ENCODE measurements at regions not wholly inside any gene's neighbourhood (a gene's known extent, or its start where the extent isn't known, plus 50 kb on each side); places are given as distances from the start of the nearest gene placed in this dataset.

DNA sequence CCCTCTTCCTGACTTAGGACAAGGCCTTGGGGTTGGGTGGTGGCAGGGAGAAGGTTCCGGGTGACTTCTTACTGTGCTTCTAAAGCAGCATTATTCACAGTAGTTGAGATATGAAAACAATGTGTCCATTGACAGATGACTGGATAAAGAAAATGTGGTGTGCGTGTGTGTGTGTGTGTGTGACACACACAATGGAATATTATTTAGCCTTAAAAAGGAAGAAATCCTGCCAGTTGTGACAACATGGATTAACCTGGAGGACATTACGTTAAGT, 128.1 kb upstream of the RASGRP1 start:
- no peak for DNase-seq

DNA sequence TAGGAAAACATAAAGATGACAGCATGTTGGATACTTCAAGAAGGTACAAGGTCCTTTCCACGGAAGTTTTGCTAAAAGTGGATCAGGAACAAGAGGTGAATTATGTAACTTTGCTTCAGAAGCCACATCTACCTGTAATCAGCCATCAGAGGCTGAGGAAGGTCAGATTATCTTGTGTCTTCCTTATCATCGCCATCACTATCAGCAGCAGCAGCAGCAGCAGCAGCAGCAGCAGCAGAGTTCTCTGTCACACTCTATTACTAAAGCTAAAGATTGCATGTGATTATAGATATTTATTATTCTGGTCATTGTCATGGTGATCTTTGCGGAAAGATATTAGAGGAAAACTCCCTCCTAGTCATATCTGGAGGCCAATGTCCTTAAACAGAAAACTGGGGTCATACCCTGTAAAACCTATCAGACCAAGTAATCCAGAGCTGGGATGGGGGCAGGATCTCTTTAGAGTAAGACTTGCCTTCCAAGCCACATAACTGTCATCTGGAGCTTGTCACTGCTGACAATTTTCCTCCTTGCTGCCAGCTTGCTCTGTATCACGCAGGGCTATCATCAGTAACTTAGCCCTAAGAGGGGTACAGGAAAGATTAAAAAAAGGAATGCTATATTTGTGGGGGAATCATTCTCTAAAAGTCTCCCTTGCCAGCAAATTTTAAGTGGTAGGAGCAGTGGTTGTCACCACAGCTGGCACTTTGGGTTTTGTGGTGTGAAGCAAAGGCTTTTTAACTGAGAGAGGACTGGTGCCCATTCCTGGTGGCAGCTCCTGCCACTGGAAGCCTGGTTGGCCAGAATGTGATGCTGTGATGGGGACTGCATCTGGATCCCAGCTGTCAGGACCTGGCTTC, 130.9 kb upstream of the RASGRP1 start:
- DNase-seq, result no peak

DNA sequence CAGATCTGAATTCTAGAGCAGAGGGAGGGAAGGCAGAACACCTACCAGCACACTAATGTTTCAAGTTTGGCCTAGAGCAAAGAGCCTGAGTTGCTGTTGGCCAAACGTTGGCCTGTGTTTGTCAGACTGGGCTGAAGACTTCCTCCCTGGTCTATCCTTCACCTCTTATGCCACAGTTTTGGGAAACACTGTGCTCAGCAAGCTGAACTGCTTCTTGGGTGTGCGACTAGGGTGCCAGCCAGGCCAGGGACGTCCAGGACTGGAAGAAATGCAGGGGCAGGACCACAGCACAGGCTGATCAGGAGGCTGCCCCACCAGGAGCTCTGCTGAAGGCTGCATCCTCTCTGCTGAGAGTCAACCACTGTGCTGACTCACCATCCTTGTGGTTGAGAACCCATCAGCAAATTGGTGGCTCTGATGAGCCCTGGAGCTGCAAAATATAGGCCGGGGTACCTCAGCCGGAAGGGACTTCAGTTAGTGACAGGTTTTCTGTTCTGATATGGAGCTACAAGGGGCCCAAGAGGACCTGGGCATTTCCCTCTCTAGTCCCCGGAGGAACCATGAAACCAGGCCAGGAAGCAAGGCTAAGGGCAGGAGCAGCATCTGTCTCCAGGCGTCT, 131.6 kb upstream of the RASGRP1 start:
- no peak for DNase-seq

DNA sequence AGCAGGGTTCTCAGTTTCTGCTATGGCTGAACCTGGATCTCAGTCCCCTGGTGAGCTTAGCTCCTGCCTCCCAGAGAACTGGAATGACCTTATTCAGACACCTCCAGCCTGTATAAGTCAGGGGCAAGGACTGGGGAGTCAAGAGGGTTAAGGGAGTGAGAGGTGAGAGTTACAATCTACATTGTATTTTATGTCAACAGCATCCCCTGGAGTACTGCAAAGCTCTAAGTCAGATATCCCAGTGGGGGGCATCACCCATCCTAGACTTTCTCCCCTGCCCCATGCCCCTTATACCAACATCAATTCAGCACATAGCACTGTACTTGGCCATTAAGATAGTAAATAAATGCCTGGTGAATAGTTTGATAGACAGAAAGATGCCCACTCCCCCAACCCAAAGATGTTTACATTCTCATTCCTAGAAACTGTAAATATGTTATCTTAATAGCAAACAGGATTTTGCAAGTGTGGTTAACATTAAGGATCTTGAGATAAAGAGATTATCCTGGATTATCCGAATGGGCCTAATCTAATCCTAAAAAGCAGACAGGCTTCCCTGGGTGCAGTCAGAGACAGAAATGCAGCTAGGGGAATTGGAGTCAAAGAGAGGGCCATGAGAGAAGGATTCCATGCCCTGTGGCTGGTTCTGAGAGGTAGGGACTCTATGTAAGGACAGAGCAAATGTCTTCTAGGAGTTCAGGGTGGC, 132.3 kb upstream of the RASGRP1 start:
- no peak for DNase-seq

DNA sequence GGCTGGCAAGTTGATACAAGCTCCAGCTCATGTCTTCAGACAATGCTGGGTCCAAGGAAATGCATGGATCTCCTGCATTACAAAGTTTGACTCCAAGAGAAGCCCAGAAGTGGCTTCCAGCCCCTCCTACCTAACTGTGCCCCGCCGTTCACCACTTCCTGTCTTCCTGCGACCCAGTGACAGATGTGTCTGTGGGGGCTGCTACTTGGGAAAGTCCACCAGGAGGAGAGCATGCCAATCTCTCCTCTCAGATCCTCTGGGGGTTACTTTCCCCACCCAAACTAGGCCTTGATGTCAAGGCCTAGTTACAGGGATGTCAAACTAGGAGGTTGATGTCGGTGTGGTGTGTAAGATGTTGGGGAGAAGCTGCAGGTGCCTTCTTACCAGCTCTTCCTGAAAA, 133.6 kb upstream of the RASGRP1 start:
- no peak for DNase-seq

DNA sequence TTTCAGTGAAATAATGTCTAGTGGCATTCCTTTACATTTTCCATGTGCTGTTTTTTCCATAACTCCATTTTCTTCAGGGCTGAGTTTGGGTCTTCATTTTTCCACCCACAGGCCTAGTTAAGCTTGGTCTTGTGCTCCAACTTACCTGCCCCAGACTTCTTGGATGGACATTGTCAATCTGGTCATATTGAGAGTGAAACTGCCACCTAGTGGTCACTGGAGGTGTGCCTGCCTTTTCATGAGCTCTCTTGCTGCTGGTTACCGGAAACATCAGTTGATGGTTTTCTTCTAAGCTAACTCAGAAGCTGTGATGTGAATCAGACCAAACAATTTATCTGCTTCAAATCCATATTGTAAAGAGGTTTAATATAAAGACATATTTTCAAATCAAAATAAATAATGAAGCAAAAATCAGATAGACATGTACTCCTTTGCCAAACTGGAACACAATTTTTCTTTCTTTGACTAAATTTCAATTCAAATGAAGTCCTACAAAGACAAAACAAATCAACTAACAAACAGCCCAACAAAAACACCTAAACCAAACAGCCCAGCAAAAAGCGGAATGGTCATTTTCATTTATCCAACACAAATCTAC, 135.1 kb upstream of the RASGRP1 start:
- DNase-seq, result peak in 34 of 58 donors; percentile 1 to 65 (median 11)

DNA sequence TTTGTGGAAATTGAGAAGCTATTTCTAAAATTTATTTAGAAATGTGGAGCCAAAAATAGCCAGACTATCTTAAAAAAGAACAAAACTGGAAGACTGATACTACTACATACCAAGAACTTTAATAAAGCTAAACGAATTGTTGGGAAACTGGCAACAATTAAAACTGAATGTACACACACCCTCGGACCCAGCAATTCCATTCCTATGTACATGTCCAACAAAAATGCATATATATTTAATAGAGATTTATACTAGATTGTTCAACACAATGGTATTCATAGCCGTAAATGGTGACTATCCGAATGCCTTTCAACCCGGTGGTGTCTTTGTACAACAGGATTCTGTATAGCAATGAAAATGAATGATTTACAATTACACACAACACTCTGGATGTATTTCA, 136.5 kb upstream of the RASGRP1 start:
- no peak for DNase-seq

DNA sequence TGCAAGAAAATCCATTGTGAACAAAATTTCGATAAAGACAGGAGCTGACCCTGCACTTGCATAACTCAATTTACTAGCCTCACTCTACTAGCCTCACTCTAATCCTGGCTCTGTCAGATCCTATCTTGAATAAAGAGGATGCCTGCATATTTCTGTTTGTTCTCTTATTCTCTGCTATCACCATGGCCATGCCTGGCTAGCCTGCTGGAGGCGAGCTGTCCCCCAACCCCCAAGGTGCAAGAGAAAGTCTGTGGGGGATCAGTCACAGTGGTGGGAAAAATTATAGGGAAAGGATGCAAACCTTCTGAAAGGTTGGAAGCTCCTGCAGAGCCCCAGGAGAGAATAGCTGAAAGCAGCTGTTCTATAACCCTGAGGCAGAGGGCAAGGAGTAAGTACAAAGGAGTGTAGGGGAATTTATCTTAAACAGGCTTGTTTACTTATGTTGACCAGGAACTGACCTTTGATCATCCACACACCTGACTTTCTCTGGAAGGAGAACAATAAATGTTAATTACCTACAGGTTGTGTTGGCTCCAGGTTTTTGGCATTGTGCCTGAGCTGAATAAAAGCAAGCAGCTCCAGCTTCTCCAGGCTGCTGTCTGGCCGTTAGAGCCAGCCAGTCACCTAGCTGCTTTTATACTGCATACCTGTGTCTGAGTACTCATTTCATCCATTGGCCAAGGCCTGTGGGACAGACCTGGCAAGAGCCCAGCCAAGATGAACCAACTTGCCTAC, 137.7 kb upstream of the RASGRP1 start:
- no peak for DNase-seq

DNA sequence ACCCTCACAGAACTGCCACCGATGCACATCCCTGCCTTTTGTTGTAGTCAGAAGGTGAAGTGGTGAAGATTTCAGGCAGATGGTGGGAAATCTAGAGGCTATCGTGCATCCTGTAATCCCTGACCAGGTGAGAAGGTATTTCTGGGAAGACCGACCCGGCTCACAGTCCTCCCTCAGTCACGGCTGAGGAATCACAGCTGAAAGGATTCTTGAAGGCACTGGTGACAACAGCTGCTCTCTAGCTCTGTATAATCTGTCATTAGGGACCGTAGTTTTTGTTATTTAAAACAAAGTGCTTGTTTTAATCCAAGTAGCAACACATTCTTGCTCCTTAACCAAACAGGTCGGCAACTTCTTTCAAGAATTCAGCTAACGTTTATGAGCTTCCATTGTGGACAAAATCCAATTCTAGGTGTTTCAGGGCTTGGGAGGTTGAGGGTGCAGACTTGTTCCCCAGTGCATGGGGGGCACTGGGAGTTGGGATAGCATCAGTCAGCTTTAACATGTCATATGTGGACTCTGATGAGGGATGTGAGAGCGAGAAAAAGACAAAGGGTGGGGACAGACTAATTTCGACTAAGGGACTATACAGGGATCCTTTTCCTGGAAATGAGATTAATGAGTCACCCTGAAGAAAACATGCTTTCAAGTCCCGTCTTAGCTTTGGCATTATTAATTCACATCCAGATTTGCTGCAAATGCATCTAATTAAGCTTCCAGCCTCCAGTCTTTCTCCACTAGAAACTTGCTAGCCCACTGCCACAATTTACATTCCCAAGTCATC, 141.0 kb upstream of the RASGRP1 start:
- DNase-seq, result no peak

DNA sequence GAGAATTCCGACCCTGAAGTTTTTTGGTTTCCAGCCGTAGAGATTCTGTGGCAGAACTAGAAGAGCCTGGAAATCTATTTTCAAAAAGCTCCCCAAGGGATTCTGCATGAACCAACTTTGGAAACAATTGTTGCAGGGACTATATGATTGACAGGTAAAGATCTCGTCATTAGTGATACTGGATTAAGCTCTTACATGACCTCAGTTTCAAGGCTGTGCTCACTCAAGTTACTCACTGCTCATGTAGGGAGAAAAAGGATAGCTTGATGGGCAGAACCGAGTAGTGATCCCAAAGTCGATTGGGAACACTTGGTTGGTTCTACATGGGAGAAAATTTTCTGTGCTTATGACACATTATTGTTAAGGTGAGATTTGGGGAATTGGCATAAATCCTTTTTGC, 142.3 kb upstream of the RASGRP1 start:
- no peak for DNase-seq

DNA sequence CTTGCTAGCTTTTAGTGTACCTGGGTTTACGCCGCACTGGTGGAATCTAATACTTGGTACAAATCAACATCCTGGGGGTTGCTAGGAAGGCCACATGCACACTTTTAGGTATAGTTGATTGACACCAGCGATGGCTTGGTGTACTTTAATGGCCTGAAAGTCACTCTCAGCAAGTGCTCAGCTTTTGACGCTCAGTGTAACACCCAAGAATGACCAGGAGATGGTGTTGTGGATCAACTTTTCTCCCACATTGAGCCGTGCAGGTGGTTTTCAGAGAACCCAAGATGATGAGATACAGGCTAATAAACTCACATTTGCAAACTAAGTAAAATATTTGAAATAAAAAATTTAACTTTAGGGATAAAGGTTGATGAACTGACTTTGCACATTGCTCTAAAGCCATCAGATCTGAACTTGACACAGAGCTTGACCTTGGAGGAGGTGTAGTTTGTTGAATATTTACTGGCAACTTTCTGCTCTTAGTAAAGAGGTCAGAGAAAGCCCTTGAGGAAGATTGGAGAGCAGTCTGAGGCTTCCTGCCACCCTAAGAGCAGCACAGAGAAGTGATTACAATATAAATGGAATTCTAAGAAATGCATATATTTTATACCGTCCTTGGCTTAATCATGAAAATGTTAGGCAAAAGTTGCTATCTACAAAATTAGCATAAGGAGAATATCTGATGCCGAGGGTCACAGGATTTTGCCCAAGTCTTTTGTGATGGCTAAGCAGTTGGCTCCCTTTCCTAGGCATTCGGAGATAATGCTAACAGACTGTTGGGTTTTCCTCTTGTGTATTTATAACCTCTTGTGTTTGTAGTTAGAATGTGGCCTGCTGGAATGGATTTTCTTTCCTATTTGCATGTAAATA, 143.4 kb upstream of the RASGRP1 start:
- peak in 16 of 58 donors; percentile 0 to 43 (median 9) for DNase-seq

DNA sequence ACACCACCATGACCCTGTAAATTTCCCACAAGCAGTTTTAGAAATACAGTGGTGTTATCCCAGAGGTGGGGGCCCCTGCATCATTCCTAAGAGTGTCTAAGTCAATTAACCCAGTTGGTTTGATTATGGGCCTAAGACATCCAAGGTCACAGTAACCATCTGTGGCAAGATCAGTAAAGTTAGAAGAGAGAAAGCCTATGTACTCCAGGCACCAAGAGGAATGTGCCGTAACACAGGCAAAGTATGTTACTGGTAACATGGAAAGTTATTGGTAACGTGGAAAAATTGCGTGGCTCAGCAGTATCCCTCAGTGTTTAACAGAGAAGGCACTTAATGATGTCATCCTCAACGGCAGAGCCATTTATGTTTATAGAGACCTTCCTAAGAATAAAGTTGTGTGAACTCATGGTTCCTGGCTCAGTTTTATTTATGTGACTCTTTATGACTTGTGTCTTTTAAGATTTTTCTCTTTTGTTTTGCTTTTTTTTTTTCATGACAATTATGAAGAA, 144.1 kb upstream of the RASGRP1 start:
- no peak for DNase-seq

DNA sequence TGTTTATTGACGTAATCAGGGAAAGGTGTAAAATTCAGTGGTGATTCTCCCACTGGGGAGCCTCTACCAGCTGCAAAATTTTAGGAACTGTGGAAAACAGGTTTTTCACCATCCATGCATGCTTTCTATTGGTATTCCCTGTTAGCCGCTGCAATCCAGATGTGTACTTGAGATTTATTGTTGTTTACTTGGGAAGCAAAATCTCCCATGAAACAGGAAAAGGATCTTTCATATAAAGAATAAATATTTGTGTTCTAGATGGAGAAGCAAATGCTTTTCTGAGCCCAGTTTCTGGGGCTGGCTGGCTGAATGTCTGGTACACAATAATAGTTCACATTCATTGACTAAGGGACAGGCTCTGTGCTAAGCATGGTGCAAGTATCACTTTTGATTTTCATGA, 144.6 kb upstream of the RASGRP1 start:
- DNase-seq, result no peak

DNA sequence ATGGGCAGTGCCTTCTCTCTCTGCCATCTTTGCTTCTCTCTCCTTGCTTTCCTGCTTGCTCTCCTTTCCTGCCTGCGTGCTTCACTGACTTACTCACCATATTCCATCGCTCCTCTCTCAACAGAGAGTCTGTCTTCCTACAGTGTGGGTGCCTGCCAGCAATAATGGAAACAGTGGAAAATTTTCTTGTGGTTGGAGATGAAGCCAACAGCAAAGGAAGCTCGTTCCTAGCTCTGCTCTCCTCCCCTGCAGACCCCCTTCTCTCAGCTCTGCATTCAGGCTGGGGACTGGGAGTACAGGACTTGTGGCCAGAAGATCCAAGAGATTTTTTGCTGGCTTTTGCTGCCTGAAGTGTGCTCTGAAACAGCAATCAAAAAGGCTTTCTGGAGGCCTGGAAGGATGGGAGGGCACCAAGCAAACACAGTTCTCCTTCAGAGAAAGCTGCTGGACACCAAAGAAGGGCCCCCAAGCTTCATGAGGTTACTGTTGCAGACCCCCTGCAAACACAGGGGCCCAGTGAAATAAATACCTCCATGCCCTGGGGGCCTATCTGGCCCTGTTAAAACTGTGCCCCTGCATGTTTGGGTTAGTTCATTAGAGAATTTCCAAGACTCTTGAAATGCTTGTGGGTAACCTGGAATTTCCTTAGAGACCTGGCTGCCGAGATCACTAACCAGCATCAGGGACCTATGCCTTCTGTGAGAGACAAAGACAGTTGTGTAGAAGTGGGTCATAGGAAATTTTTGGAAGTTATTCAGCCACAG, 149.9 kb upstream of the RASGRP1 start:
- DNase-seq, result no peak

DNA sequence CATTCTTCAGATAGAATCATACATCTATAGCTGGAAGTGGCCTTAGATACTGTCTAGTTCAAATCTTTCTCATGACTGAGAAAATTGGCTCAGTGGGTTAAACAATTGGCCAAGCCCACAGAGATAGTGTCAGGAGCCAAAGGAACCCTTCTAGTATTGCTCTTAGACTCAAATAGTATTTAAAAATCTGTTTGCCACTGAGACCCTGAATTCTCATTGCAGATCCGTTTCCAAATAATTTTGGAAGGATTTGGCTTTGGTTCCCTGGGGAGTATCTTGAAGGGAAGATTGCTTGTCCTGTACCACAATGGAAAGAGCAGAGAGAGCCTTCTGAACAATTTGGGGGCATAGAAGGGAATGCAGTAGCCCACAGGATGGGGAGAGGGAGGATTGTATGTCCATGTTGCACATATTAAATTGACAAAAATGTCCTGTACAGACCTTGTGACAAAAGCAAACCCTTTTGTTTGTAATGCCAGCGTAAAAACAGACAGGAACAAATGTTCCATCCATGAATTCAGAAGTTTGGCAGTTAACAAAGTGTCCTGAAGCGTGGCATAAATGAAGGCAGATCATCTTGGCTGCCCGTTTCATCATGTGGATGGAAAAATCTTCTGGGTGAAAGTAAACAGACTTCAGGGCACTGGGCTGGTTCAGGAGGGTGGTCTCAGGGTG, 156.4 kb upstream of the RASGRP1 start:
- DNase-seq, result no peak

DNA sequence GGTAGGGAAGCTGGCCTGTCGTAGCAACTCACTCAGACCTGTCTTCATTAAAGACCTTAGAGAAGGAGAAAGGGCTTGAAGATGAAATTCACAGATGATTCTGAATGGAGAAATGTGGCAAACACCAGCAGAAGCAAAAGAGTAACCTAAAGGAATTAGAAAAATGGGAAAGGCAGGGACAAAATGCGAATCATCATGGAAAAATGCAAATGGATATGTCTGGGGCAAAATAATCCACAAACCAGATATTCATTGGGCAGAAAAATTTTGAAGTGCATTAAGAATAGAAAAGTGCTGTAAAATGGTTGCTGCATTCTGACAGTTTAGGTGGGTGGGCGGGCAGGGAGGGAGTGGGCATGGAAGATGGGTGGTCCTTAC, 156.9 kb upstream of the RASGRP1 start:
- no peak for DNase-seq

DNA sequence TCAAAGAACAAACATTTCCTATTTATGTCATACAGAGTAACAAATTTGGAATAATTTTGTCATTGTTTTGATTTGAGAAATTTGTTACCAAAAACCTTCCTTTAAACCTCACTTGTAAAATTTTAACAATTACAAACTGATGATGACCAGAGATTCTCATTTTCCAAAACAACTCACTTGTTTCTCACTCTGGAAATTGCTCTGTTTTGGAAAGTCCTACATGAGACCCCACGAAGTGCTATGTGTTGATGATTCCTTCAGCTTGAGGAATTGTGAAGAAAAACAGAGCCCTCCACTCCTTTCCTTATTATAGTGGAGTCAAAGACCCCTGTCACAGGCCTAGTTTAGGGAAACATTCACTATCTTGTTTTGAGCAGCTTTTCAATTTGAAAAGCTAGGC, 157.6 kb upstream of the RASGRP1 start:
- DNase-seq, result no peak

DNA sequence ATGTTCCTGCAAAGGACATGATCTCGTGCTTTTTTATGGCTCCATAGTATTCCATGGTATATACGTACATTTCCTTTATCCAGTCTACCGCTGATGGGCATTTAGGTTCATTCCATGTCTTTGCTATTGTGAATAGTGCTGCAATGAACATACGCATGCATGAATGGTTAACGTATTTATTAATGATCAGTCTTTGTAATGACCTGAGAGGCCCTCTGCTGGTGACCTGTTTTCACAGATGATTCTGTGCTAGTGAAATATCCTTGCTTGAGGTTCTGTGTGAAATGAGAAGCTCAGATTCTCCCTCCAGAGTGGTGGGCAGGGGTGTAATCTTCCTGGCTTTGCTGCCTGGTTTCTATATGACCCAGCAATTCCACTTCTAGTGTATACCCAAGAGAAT, 160.2 kb upstream of the RASGRP1 start:
- DNase-seq, result no peak

Measured in anterior cingulate cortex (tissue), 58 donors.